Embryonic facial prominence (tissue), 1 donor: ENCODE measurements at regions not wholly inside any gene's neighbourhood (a gene's known extent, or its start where the extent isn't known, plus 50 kb on each side); places are given as distances from the start of the nearest gene placed in this dataset.

Experiments used
- DNase-seq: peaks from one replicate; pipeline ENCODE4 v3.0.0-alpha.2; 2016; ENCODE audit errors: extremely low spot score

- DNase-seq, result no peak
These were observed 495.8 kb downstream of the PDCD6IP start for GRCh38 chr3:34294240-34294639.

DNA sequence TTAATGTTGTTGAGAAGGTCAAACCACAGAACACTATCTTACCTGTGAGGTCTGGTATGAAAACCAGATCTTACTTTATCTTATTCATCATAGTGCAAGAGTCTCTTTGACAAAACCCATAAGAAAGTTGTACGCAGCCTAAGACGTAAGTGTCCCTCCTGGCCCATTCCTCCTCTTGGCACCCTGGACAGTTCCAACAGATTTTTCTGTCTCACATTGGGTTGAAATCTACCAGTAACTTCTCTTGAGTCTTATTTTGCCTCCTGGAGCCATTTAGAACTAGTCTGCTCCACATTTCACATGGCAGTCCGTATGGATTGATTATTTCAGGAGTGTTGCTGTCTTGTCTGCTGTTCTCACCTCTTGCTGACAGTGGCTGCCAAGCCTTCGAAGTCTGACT is 498.4 kb downstream of the PDCD6IP start:
- DNase-seq, result no peak

DNA sequence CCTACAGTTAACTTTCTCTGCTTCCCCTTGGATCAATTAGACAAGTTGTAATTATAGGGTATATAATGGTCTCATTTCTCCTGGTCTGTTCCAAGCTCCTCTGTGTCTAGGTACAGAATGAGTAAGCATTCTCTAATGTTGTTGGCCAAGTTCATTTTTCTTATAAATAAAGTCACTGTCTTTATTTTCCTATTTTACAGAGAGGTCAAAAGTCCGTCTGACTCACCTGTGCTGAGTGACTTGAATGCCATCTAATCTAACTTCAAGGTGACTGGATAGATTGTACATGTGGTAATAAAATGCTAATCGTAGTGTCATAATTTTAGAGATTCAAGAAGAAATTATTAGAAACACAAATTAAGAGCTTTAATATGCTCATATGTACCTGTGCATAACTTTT is 500.2 kb downstream of the PDCD6IP start:
- DNase-seq, result no peak

- DNase-seq, result no peak
These were observed 502.2 kb downstream of the PDCD6IP start for GRCh38 chr3:34300621-34301020.

DNA sequence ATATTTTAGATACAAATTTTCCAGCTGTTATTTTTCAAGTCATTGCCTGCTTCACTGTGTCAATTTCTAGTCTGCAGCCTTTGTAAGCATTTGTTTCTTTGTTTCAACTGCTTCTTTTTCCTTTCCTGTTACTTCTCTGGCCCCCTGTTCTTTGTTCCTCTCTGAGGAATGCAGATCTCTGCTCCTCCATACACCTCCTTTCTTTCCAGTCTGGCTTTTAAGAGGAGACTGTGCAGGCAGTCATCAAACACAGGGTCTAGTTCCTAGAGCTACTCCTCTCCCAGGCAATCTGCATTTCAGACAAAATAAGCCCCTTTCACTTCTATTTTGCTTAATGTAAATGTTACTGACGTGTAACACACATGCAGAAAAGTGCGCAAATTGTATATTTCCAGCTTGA is 502.9 kb downstream of the PDCD6IP start:
- no peak for DNase-seq

GRCh38 chr3:34305266-34305665 is 506.8 kb downstream of the PDCD6IP start:
- DNase-seq, result no peak

DNA sequence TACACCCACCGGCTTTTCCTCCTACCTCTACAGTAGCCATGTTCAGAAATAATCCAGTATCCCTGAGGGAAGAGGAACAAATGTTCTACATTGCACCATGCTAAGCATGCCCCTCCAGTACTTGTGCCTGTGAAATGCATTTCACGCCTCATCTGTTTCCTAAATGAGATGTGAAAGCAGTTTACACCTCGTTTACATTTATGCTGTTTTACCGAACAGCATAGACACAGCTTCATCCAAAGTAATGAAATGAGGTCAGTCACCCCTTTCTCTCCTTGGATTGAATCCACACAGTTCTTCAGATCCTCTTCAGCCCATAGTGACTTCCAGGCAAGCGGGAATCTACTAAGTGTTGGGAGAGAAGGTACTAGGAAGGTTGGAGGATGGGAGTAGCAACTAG is 514.3 kb downstream of the PDCD6IP start:
- DNase-seq, result no peak

DNA sequence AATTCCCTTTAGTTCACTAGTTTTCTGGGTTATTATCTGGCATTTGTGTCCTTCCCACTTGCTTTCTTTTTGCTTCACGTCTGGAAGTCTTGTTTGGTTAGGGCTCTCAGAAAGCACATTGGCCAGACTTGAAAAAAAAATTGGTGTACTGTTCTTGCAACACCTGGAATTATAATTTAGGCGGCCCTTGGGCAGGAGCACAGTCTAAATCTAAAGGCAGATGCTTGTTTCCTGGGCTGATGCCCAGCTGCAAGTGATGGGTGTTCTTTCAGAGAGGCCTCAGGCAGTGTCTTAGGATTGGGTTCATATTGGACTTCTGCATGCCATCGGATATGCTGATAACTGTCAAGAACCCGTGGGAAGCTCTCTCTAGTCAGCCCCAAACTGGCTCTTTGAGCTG is 521.5 kb downstream of the PDCD6IP start:
- DNase-seq, result no peak

- no peak for DNase-seq
These were observed 525.1 kb downstream of the PDCD6IP start for GRCh38 chr3:34323517-34323916.

DNA sequence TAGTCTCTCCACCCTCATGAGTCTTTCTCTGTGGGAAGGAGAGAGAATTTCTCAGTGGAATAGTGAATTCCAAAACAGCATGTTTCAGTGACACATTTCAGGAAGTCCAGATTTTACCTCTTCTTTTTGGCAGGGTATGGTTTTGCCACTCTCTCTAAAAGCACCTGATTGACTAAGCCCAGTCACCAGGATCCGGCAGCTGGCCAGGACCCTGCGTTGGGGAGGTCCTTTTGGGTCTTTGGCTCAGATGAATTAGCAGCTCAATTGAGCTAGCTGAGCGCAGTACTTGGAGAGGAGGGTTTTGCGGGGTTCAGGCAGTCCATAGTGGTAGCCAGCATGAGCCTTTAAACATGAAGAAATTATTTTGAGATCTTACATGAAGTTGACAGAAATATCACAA is 548.2 kb downstream of the PDCD6IP start:
- no peak for DNase-seq

DNA sequence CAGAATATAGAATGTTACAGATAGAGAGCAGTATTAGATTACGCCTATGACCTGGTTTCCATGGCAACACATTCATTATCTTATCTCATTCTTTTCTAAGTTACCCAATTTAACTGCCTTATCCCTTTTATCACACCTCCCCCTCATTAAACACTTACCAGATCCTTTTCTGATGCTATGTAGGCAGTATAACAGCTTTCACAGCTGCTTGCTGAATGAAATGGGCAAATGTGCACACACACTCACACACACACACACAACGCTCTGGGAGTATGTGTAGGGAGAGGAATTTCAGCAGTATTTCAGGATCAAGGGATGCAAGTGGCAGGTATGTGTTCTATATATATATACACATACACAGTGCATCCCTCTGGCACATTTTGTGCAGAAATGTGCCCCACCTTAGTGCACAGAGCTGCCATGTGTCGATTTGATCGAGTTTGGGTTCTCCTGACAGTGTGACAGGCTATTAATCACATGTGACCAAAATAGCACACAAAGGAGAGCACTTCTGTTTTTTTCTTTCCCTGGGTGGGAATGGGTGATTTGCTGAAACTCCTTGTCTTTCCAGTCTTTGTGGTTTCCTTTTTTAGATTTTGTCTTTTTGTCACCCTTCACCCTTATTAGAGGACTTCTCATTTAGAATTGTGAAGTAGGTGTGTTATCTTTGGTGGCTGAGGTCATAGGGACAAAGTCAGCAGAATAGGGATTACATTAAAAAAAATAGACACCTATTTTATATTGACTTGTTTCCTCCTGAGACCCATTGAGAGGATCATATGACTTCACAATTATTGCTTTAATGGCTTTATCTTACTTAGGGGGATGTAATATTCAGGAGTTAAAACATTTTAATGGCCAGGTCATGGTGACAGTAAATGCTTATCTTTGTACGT is 553.7 kb downstream of the PDCD6IP start:
- no peak for DNase-seq

DNA sequence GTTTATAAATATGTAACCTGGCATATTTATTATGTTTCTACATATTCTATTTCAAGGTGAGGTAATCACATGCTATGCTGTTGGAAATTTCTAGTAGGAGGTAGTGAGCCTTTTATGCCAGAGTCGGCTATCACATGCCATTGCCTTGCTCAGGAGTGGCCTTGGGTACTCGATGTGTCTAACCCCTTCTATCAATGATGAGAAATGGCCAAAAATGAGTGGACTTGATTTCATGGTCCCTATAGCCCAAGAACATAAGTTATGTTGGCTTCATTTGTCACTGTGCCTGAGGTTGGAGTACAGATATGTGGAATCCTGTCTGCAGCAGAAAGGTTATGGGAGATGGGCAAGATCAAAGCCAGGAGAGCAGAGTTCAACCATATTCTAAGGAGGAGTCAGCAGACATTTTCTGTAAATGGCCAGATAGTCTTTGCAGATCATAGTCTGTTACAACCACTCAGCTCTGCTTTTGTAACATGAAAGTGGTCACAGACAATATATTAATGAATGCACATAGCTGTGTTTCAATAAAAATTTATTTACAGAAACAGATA is 554.4 kb downstream of the PDCD6IP start:
- no peak for DNase-seq

GRCh38 chr3:34357461-34357860 is 559.0 kb downstream of the PDCD6IP start:
- DNase-seq, result no peak

- no peak for DNase-seq
These were observed 560.6 kb downstream of the PDCD6IP start for GRCh38 chr3:34359064-34359463.

GRCh38 chr3:34360713-34361112 is 562.3 kb downstream of the PDCD6IP start:
- no peak for DNase-seq

GRCh38 chr3:34361921-34362320 is 563.5 kb downstream of the PDCD6IP start:
- DNase-seq, result no peak

- no peak for DNase-seq
These were observed 564.5 kb downstream of the PDCD6IP start for GRCh38 chr3:34362910-34363309.

GRCh38 chr3:34363881-34364280 is 565.5 kb downstream of the PDCD6IP start:
- DNase-seq, result no peak

GRCh38 chr3:34364335-34364734 is 565.9 kb downstream of the PDCD6IP start:
- DNase-seq, result no peak

DNA sequence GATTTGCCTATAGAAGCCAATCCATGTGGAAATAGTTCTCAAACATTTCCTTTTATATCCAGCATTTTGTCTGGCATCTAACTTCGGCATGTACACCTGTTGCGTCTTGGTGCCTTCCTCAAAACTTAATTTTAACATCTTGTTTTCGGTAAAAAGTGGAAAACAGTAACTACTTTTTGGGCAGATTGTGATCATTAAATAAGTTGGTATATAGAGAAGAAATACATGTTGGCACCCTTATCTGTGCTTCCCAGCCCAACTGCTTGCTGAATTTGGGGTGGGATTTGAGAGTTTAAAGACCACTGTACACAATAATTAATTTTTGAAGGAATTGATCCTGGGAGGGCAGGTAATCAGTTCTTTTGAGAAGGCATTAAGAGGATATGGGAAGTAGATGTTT is 566.8 kb downstream of the PDCD6IP start:
- DNase-seq, result no peak

GRCh38 chr3:34365771-34366170 is 567.3 kb downstream of the PDCD6IP start:
- DNase-seq, result no peak

DNA sequence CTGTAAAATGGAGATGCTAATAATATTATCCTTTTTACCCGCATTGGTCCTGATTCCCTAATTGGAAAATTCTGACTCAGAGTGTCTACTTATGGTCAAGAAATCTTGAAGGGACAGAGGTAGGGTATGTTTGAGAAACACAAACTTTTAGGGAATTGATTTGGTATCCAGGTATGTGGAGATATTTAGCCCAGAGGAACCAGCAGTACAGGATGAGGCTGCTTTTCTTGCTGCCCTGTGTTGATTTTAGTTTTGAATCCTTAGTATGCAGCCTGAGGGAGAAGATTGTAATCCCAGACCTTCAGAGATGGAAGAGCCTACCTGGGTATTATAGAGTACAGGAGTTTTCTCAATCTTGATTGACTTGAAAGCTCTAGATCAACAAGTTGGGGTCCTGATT is 569.1 kb downstream of the PDCD6IP start:
- no peak for DNase-seq

DNA sequence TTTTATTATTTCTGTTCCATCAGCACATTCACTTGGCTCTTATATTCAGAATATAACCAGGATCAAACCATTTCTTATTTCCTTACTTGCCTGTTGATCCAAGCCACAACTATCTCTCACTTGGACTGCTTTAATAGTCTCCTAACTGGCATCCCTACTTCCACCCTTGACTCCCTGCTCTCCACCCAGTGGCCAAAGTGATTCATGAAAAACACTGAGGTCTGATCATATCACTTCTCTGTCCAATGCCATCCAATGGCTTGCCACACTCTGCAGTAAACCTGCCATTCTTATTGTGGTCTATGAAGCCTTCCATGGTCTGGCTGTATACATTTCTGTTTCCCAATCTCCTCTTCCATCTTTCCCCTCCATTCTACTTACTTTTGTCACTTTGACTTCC is 576.1 kb downstream of the PDCD6IP start:
- DNase-seq, result no peak

- DNase-seq, result no peak
These were observed 578.3 kb downstream of the PDCD6IP start for GRCh38 chr3:34376691-34377090.
